ENCODE measurements at regions not wholly inside any gene's neighbourhood (a gene's known extent, or its start where the extent isn't known, plus 50 kb on each side); places are given as distances from the start of the nearest gene placed in this dataset.
"Not testable (repeated sequence)": the region's sequence is repeated elsewhere in the genome, so short reads cannot be mapped to it uniquely, and the experiment has no call there.

- no peak for TF ChIP-seq CTCF (conservative IDR thresholded peaks at IDR 0.05; ENCODE audit: low read depth)
- ChIA-PET POLR2A (ENCODE audit: low non-redundant PET) (no interaction called here), CTCF (no interaction called here)
- H3K27ac ChIP-seq, result no peak overlapping the region
- no peak for DNase-seq (ENCODE audit: low spot score)
These were observed 353.3 kb upstream of the VSTM2A start for GRCh38 chr7:54188843-54189242.

GRCh38 chr7:54189330-54189729, 352.8 kb upstream of the VSTM2A start:
- ChIA-PET POLR2A (ENCODE audit: low non-redundant PET) (no interaction called here), CTCF (no interaction called here)
- no peak overlapping the region for H3K27ac ChIP-seq
- no peak for TF ChIP-seq CTCF (conservative IDR thresholded peaks at IDR 0.05; ENCODE audit: low read depth)
- no peak for DNase-seq (ENCODE audit: low spot score)

- H3K27ac ChIP-seq, result no peak overlapping the region
- ChIA-PET POLR2A (ENCODE audit: low non-redundant PET) (no interaction called here), CTCF (no interaction called here)
- DNase-seq (ENCODE audit: low spot score), result no peak
- no peak for TF ChIP-seq CTCF (conservative IDR thresholded peaks at IDR 0.05; ENCODE audit: low read depth)
These were observed 340.7 kb upstream of the VSTM2A start for GRCh38 chr7:54201501-54201900.

- ChIA-PET CTCF (no interaction called here), POLR2A (ENCODE audit: low non-redundant PET) (no interaction called here)
These were observed 326.8 kb upstream of the VSTM2A start for GRCh38 chr7:54215424-54215823.

DNA sequence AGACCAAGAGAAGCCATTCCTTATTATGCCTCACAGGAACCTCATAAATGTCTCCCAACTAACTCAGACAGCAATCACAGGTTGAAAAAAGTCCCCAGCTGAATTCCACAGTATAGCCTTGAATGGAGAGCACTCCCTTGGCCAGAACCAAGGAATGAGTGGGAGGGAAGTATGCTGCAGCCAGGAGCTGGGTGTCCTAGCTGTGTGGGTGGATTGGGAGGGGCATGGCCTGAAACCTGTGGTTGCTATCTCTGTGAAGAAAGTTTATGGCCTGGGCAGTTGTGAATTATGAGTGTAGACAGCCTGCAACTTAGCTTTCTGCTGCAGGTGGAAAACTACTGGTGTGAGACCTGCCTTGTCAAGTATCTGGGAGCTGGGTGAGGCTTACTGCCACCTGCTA, 316.1 kb upstream of the VSTM2A start:
- POLR2A ChIA-PET (ENCODE audit: low non-redundant PET); CTCF ChIA-PET; H3K27ac ChIP-seq; DNase-seq (ENCODE audit: low spot score): not testable (repeated sequence)

More at GRCh38 chr7:54215424-54215823, 326.8 kb upstream of the VSTM2A start:
- TF ChIP-seq CTCF (conservative IDR thresholded peaks at IDR 0.05; ENCODE audit: low read depth), result no peak
- DNase-seq (ENCODE audit: low spot score), result no peak
- no peak overlapping the region for H3K27ac ChIP-seq

DNA sequence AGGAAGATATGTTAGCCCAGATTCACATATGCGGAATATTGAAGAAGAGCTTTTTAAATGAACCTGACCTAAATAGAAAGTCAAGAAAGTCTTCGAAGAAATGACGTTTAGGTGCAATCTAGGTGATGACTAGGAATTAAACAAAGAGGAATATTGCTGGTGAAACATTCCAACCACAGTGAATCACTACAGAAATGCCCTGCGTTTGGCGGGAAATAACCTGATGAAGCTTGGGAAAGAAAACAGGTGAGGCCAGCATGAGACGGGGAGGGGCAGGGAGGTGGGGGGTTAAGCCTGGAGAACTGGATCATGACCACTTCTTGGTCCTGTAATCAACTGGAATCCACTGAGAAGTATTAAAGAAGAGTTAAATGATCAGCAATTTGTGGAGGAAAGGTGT, 299.4 kb upstream of the VSTM2A start:
- no peak overlapping the region for H3K27ac ChIP-seq
- no peak for TF ChIP-seq CTCF (conservative IDR thresholded peaks at IDR 0.05; ENCODE audit: low read depth)
- CTCF ChIA-PET, result no interaction called here
- DNase-seq (ENCODE audit: low spot score), result peak; percentile 24
- POLR2A ChIA-PET (ENCODE audit: low non-redundant PET), result no interaction called here

DNA sequence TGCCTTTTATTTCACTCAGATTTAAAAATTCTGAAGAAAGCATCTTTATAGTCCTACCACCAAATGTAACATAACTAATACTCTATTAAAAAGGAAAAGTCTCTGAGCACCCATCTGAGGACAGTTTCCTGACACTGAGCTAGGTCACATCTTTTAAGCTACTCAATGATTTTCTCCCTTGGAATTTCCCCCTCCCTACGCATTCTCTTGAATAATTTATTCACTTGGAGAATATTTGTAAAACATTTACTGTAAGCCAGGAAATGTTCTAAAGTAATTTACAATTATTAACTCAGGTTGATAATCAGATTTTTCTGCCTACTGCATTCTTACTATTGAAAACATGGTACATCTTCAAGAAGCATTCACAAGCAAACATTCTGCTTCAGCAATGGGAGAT, 297.2 kb upstream of the VSTM2A start:
- no peak for TF ChIP-seq CTCF (conservative IDR thresholded peaks at IDR 0.05; ENCODE audit: low read depth)
- CTCF ChIA-PET, result interaction anchor here (0.9 kb wide), 1 partner anchor 11 kb away, joined by 3 read pairs; no protein-coding TSS in a partner anchor
- H3K27ac ChIP-seq, result no peak overlapping the region
- no peak for DNase-seq (ENCODE audit: low spot score)
- POLR2A ChIA-PET (ENCODE audit: low non-redundant PET), result no interaction called here

Data from RWPE1 (cell line).